ENCODE measurements at regions not wholly inside any gene's neighbourhood (a gene's known extent, or its start where the extent isn't known, plus 50 kb on each side); places are given as distances from the start of the nearest gene placed in this dataset.

GRCh38 chr1:239733995-239734394 lies 347.6 kb downstream of the CHRM3 start:
- Mint-ChIP-seq H3K27ac (no peak overlapping the region), H3K27me3 (no peaks in the 10 kb centered on the region), H3K4me1 (ENCODE audit: low read depth) (peaks cover 8% of the 10 kb centered on the region), H3K4me3 (no peak overlapping the region), H3K9me3 (no peaks in the 10 kb centered on the region), H3K36me3 (ENCODE audit: low read depth) (no peaks in the 10 kb centered on the region)
- no peak for TF ChIP-seq CTCF (IDR thresholded peaks at IDR 0.05)
- DNase-seq (no peak), ATAC-seq (no peak)
- ChIA-PET CTCF (interaction anchor here (0.7 to 1.4 kb wide), 2 partner anchors 7 to 10 kb away, joined by 3 to 4 read pairs; no protein-coding TSS in a partner anchor), POLR2A (interaction anchor here (1.3 to 2.0 kb wide), 2 partner anchors 14 to 134 kb away, joined by 3 to 5 read pairs; no protein-coding TSS in a partner anchor)
- intact Hi-C loops (cut with micrococcal nuclease), result no loop called here

GRCh38 chr1:239735111-239735510 lies 348.7 kb downstream of the CHRM3 start:
- POLR2A ChIA-PET, result interaction anchor here (0.6 kb wide), 1 partner anchor 982 kb away, joined by 4 read pairs; no protein-coding TSS in a partner anchor
- intact Hi-C loops (cut with micrococcal nuclease), result no loop called here
- DNase-seq (no peak), ATAC-seq (no peak)
- CTCF ChIA-PET, result interaction anchor here (1.2 kb wide), 1 partner anchor 11 kb away, joined by 3 read pairs; no protein-coding TSS in a partner anchor
- H3K36me3 Mint-ChIP-seq (ENCODE audit: low read depth), result no peaks in the 10 kb centered on the region
- peaks cover 4% of the 10 kb centered on the region for H3K9me3 Mint-ChIP-seq
- H3K4me3 Mint-ChIP-seq, result no peak overlapping the region
- H3K4me1 Mint-ChIP-seq (ENCODE audit: low read depth), result peaks cover 13% of the 10 kb centered on the region
- no peak for TF ChIP-seq CTCF (IDR thresholded peaks at IDR 0.05)
- H3K27ac Mint-ChIP-seq, result no peak overlapping the region
- no peaks in the 10 kb centered on the region for H3K27me3 Mint-ChIP-seq

- no peak overlapping the region for H3K27ac Mint-ChIP-seq
- intact Hi-C loops (cut with micrococcal nuclease), result no loop called here
- CTCF ChIA-PET, result no interaction called here
- ATAC-seq, result no peak
- no peak for TF ChIP-seq CTCF (IDR thresholded peaks at IDR 0.05)
- no peaks in the 10 kb centered on the region for H3K36me3 Mint-ChIP-seq (ENCODE audit: low read depth)
- H3K4me3 Mint-ChIP-seq, result no peak overlapping the region
- peaks cover 18% of the 10 kb centered on the region for H3K4me1 Mint-ChIP-seq (ENCODE audit: low read depth)
- no peak for DNase-seq
- H3K27me3 Mint-ChIP-seq, result no peaks in the 10 kb centered on the region
- POLR2A ChIA-PET, result no interaction called here
- H3K9me3 Mint-ChIP-seq, result peaks cover 8% of the 10 kb centered on the region
These were observed 350.1 kb downstream of the CHRM3 start for GRCh38 chr1:239736479-239736878.

GRCh38 chr1:239739375-239739774 lies 352.3 kb upstream of the FMN2 start:
- intact Hi-C loops (cut with micrococcal nuclease), result no loop called here
- DNase-seq (no peak), ATAC-seq (no peak)
- no peaks in the 10 kb centered on the region for H3K36me3 Mint-ChIP-seq (ENCODE audit: low read depth)
- peaks cover 8% of the 10 kb centered on the region for H3K9me3 Mint-ChIP-seq
- ChIA-PET POLR2A (no interaction called here), CTCF (no interaction called here)
- H3K4me3 Mint-ChIP-seq, result no peak overlapping the region
- TF ChIP-seq CTCF (IDR thresholded peaks at IDR 0.05), result no peak
- H3K27me3 Mint-ChIP-seq, result no peaks in the 10 kb centered on the region
- no peak overlapping the region for H3K27ac Mint-ChIP-seq
- H3K4me1 Mint-ChIP-seq (ENCODE audit: low read depth), result peaks cover 18% of the 10 kb centered on the region

GRCh38 chr1:239739919-239740318 lies 351.8 kb upstream of the FMN2 start:
- intact Hi-C loops (cut with micrococcal nuclease), result no loop called here
- no peaks in the 10 kb centered on the region for H3K27me3 Mint-ChIP-seq

More at GRCh38 chr1:239739919-239740318, 351.8 kb upstream of the FMN2 start:
- DNase-seq (no peak), ATAC-seq (no peak)
- no peak for TF ChIP-seq CTCF (IDR thresholded peaks at IDR 0.05)
- H3K9me3 Mint-ChIP-seq, result peaks cover 8% of the 10 kb centered on the region
- H3K4me1 Mint-ChIP-seq (ENCODE audit: low read depth), result peaks cover 15% of the 10 kb centered on the region
- H3K36me3 Mint-ChIP-seq (ENCODE audit: low read depth), result no peaks in the 10 kb centered on the region
- no peak overlapping the region for H3K4me3 Mint-ChIP-seq
- CTCF ChIA-PET, result no interaction called here
- POLR2A ChIA-PET, result no interaction called here
- no peak overlapping the region for H3K27ac Mint-ChIP-seq

All from activated CD8-positive, alpha-beta T cell treated with anti-CD3 and anti-CD28 coated beads for 36 hours (primary cell).